ENCODE measurements at regions not wholly inside any gene's neighbourhood (a gene's known extent, or its start where the extent isn't known, plus 50 kb on each side); places are given as distances from the start of the nearest gene placed in this dataset.

- TF ChIP-seq CTCF (IDR thresholded peaks at IDR 0.05; ENCODE audit: poor library complexity, severe bottlenecking) (no peak), POLR2AphosphoS5 (IDR thresholded peaks at IDR 0.05) (no peak)
Observed at GRCh38 chr16:64826374-64826773, 295.5 kb downstream of the CDH11 start.
